B cell (primary cell): ENCODE measurements at regions not wholly inside any gene's neighbourhood (a gene's known extent, or its start where the extent isn't known, plus 50 kb on each side); places are given as distances from the start of the nearest gene placed in this dataset.

Experiments used
- CTCF ChIP-seq: fragments of 200-600 bp; IDR thresholded peaks from one replicate; pipeline ENCODE4 v1.8.0; 2022; ENCODE audit warnings: antibody characterized with exemption, mild to moderate bottlenecking
- EZH2 ChIP-seq: IDR thresholded peaks from 2 replicates; pipeline ENCODE4 v1.6.1; 2012; ENCODE audit warnings: borderline replicate concordance, low read depth, mild to moderate bottlenecking, moderate library complexity, low read length; ENCODE audit not compliant: insufficient read depth, poor library complexity, severe bottlenecking

- TF ChIP-seq CTCF (no peak), EZH2 (no peak)
Observed at GRCh38 chr7:84847038-84847437, 339.8 kb downstream of the SEMA3D start.
